Umbilical cord (tissue), 1 donor: ENCODE measurements at regions not wholly inside any gene's neighbourhood (a gene's known extent, or its start where the extent isn't known, plus 50 kb on each side); places are given as distances from the start of the nearest gene placed in this dataset.
A peak's percentile ranks its signal among the peaks of the same experiment; 100 is the strongest.

Source experiments
- DNase-seq: peaks from one replicate; pipeline ENCODE4 v3.0.0-alpha.2; 2015; ENCODE audit warnings: low spot score

DNA sequence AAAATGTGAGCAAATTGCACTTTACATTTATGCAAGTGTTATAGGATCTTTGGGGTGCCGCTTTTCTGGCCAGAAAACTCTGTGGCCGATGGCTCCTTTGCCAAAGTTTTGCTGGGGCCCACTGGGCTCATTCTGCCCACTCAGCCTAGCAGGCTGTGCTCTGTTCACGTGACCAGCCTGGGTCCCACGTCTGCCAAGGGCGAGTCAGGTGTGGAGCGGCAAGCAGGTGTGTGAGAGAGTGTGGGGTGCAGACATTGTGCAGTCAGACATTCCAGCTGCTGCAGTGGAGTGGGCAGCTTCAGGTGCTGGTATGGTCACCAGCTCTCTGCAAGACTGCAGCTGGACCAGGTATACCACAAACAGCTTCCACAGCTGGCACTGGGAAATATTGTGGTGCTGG, 2305.7 kb downstream of the PCDH9 start:
- no peak for DNase-seq

DNA sequence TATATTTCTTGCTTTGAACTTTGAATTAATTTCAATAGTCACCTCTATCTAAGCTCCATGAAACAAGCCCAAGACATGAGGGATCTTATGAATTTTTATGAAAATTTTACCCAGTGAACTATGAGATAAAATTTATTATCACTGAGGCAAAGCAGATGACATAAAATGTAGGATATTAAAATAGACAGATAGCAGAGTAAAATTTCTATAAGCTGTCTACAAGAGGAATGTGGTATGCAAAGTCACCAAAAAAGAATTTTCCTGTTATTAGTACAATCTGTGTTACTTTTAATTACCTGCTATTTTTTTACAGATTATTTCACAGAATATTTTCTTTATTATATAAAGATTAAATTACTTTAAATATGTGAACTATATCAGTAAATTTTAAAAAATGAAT, 2312.6 kb downstream of the PCDH9 start:
- no peak for DNase-seq

DNA sequence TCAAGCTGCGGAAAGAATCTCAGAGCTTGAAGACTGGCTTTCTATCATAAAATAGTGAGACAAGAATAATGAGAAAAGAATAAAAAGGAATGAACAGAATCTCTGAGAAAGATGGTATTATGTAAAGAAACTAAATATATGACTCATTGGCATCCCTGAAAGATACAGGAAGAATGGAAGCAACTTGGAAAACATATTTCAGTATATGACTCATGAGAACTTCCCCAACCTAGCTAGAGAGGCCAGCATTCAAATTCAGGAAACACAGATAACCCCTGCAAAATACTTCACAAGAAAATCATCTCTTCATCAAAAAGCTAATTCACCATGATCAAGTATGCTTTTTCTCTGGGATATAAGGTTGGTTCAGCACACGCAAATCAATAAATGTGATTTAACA, 2318.0 kb downstream of the PCDH9 start:
- no peak for DNase-seq

DNA sequence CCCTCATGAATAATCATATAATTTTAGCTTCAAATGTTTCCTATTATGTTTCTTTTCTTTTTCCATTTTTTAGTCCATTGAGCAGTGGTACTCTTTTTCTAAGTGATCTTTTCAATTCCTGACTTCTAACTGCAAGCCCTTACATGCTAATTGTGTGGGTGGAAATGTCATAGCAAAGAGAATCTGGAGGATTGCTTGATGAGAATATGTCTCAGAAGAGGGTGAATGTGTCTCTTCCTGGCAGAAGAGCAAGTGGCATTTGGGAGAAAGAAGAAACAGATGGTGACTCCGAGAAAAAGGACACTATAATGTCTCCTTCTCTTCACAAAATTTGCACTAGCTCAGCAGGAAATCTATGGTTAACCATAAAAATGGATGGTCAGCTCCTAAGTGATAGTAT, 2320.0 kb downstream of the PCDH9 start:
- no peak for DNase-seq

DNA sequence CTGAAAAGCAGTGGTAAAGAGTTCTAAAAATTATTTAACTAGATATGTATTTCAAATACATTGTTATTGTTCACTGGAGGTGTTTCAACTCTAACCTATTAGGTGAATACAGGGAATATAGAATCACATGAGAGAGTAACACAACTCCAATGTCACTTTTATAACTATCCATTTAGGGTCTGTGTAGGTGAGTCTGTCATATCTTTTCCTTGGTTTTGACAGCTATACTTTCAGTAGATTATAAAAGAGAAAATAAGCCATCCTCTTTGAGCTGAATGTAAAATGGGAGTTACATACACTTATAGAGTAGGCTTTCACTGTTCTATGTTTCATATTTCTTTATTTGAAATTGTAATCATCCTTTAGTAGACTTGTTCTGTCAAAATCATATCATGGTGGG, 2321.0 kb downstream of the PCDH9 start:
- DNase-seq, result no peak

DNA sequence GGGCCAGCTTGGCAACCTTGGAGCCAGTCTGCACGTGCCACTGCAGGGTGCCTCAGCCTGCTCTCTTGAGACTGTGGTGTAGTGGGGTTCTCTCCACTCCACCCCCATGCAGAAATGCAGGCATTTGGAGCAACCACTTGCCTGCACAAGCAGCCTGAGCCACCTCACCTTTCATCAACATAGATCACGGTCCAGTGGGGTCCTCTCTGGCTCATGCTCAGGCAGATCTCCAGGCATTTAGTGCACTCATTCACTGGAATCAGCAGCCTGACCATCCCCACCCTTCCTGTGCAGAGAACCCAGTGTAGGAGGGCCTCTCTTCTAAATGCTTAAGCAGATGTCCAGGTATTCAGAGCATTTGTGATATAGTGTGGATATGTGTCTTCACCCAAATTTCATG, 2330.1 kb downstream of the PCDH9 start:
- no peak for DNase-seq

DNA sequence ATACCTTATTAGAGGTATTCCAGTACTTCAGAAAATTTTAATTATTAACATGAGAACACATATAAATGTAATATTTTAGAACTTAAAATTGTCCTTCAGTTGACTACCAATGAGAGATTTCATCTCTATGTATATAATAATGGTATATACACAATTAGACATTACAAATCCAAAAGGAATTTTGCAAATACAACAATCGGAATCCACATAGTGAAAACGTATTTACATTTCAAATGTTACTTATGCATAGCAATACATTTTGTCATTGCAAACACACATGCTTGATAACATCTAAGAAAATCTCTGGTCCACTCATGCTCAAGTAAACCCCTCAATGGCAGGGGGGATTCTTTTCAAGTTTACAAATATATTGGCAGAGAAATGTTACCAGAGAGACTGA, 2345.2 kb downstream of the PCDH9 start:
- DNase-seq, result no peak

DNA sequence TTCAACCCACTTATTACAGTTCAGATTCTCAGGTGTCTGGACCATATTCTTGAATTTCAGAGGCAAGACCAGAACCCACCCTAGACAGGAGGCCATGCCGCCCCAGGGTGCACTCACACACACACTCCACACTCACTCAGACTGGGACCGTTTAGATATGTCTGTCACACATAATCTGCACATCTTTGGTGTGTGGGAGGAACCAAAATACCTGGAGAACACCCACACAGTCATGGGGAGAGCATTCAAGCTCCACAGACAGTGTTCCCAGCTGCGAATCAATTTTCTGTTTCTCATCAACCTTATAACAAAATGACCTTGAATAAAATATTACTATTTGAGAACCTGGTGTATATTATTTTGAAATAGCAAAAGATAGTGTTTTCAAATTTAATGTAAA, 2353.0 kb downstream of the PCDH9 start:
- no peak for DNase-seq

DNA sequence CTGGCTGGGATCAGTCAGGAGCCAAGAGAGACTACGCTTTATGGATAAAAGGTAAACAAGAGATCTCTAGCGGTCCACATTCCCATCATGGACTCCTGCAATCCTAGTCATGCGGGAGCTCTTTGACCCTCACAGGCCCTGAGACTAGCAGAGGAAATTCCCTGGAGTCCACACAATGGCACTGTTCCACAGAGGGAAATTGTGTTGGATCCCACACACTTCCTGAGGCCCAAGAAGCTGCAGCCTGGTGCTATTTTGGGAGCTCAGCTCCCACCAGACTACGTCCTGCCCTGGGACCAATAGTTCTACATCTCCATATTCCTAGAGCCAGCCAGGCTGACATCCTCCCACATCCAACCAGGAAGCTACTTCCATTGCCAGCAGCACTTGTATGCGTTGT, 2358.4 kb downstream of the PCDH9 start:
- DNase-seq, result no peak

DNA sequence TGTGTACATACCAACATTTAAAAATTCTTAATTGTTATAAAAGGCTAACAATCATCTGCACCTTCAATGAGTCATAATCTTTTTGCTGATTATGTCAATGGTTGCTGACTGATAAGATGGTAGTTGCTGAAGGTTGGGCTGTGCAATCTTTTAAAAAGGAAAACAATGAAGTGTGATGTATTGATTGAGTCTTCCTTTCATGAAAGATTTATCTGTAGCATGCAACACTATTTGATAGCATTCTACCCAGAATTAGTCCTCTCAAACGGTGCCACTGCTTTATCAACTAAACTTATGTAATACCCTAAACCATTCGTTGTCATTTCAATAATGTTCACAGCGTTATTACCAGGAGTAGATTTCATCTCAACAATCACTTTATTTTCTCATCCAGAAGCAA, 2360.6 kb downstream of the PCDH9 start:
- no peak for DNase-seq

DNA sequence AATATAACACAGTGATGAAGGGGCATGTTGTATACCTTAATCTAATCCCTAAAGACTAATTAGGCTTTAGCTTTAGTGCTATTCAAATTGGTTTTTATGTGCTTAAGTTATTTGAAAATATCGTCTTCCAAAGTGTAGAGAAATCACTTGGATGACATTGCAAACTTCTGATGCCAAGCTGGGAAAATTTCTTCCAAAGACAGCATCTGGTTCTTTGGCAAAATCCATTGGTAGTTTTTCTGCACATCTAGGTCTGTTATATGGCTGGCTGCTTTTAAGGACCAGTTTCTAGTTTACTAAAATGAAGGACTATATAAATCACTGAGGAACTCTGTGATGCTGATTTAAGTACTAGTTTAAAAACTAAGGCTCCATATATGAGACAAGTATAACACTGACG, 2362.3 kb downstream of the PCDH9 start:
- no peak for DNase-seq

DNA sequence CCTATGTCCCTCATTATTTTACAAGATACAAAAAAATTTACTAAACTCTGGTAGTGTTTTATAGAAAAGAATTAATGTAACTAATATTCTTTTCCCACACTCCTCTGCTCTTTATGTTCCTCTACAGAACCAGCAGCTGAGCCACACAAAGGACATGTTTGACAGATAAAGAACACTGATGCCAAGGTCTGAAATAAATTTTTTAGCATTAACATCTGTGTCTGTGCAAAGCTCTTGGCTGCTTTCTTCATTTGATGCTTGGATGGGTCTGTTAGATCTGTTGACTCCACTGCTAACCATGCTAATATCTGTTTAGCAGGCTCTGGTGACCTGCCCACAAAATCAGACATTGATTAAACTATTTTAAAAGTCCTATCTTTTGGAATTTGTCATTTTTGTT, 2363.8 kb downstream of the PCDH9 start:
- no peak for DNase-seq

DNA sequence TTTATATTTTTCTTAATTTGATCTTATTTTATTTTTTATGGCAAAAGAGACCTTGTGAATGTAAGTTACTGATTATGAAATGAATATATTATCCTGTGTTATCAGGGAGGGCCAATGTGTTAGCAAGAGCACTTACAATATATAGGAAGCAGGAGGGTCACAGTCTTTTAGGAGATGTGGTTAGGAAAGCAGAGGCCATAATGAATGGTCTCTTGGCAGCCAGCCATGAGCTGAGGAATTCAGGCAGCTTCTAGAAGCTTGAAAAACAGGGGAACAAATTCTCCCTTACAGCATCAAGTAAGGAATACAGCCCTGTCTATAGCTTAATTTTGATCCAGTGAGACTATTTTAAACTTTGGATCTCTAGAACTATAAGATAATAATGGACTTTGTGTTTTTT, 2374.6 kb downstream of the PCDH9 start:
- peak; percentile 25 for DNase-seq

DNA sequence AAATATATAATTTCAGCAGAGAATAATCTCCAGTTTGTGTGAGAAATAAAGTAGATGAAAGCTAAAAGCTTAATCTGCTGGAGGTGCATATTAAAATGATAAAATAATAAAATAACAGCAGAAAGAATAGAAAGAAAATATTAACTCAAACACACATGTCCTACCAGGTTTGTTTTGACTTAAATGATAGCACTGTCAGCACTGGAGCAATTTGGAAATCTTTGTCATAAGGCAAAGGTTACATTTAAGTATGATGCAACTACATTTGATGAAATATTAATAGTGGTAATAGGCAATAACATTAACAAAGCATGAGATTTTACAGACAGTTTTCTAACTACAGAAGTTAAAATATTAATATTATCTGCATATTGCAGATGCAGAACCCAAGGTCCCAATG, 2380.1 kb downstream of the PCDH9 start:
- no peak for DNase-seq

DNA sequence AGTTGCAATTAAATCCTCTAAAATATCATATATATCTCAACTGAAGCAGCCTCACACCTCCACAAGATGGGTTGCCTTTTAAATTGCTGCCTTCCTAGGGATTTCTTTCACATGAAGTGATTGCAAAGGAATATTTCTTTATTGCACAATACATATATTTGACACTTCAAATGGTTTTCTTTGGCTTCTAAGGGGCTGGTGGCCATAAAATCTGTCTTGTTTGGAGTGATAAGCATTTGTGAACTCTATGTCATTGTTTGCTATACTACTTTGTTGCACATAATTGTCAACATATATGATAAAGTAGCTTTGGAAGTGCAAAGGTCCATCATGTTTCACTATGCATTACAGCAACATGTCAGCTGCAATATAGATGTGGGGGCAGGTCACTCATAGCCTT, 2380.9 kb downstream of the PCDH9 start:
- no peak for DNase-seq

DNA sequence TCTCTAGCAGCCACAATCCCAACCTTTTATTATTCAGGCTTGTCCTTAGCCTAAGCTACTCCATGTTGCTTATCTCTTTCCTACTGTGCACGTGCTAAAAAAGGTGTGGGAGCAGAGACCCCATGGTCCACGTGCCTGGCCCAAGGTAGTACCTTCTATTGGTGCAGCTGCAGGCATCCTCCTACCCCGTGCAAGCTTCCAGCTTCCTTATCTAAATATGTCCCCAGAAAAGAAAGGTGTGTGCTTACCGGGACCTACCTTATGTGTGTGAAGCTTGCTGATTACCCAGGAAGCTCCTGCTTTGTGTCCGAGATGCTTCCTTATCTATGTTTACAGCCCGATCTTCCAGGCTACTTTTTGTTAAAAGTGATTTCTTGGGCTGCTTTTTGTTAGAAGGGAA, 2382.4 kb downstream of the PCDH9 start:
- DNase-seq, result no peak

DNA sequence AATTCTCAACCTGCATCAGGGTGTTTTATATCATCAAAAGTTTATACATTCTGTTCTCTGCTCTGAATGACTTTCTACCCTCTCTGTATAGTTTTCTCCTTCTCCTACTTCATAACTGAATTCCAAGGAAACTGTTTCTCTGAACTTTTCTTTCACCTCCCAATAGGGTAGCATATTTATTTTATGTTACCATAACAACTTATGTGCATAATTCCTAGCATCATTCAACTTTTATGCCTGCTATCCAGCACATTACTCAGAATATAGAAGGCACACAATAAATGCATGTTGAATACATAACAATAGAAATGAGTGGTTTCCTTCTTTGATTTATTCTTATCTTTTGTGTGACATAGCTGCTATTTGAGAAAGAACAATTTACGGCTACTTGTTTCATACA, 2385.0 kb downstream of the PCDH9 start:
- DNase-seq, result no peak

DNA sequence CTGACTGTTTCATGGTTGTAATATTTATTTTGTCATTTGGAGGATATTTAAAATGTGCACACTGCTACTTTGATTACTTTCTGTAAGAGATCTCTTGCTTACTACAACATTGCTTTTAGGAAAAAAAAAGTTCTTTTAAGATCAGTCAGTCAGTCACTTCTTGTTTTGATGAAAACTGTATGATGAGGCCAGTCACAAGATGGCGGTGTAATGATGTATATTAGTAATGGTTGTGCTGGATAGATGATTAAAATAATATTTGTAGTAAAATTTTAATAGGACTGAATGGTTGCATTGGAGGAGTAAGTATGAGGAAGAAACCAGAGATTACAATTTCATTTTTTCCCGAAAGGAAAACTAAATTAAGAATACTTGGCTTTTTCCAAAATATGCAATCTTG, 2411.1 kb downstream of the PCDH9 start:
- no peak for DNase-seq

DNA sequence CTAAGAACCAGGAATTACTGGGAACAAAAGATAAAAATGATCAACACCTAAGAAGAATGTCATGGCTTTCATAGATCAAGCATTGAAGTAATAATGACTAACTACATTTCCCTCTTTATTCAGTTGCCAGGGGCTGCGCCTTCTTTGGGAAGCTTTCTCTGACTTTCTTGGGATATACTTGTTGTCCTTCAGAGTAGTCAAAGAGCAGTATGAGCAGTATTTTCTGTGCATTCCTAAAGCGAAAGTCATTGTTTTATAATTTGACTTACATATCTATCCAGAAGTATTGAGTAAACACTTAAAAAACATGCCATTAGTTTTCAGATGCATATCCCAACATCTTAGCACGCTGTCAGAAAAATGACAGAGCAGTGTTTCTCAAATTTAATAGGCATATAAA, 2412.4 kb downstream of the PCDH9 start:
- DNase-seq, result no peak

DNA sequence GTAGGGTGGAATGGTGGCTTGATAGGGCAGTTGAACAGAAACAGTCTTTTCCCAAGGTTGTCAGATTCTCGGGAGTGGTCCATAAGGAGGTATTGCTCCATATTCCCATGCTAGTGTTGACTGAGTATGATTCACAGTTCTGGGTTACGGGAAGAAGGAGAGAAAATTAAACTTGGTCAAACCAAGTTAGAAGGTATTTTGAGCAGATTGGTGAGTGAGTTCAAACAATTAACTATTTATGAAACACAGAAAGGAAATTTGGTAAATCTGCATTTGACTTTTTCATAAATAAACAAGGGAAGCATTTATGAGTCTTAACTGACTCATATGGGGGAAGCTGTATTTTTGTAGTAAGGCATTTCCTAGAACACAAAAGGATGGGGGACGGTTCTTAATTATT, 2419.4 kb downstream of the PCDH9 start:
- DNase-seq, result no peak

DNA sequence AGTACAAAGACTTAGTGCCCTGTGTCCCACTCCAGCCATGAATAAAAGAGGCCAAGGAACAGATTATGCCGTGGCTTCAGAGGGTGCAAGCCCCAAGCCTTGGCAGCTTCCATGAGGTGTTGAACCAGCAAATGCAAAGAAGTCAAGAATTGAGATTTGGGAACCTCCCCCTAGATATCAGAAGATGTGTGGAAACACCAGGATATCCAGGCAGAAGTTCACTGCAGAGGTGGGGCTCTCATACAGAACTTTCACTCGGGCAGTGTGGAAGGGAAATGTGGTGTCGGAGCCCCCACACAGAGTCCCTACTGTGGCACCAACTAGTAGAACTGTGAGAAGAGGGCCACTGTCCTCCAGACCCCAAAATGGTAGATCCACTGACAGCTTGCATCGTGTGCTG, 2421.4 kb downstream of the PCDH9 start:
- no peak for DNase-seq

DNA sequence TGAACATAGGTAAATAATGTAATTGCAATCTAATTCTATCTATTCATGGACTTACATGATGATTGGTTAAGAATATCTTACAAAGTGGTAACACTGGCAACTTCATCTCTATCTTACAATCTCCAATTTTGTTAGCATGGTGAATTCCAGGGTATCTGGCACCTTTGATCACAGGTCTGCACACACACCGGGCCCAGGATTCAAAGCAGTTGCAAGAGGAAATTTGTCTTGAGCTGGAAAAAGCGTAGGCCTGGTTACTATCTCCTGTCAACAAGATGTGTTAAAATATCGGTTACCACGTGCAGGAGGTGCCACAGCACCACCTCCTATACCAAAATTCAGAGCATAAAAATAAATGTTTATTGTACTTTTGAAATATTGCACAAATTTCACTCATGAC, 2428.4 kb downstream of the PCDH9 start:
- no peak for DNase-seq

DNA sequence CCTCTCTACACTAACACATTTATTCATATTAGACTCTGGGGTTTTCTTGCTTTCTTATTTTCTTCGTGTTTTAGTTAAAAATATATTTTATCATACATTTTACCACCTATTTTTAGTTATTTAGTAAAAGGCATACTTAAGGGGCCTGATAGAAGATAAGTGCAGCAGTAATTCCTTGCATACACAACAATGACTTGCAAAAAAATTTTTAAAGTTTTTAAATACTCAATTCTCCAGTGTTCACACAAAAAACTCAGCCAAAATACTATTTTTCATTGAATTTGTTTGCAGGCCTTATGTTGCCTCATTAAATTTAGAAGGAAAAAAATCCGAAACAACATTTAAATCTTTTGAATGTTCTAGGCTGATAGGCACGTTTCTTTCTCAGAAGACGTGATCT, 2431.7 kb downstream of the PCDH9 start:
- no peak for DNase-seq

DNA sequence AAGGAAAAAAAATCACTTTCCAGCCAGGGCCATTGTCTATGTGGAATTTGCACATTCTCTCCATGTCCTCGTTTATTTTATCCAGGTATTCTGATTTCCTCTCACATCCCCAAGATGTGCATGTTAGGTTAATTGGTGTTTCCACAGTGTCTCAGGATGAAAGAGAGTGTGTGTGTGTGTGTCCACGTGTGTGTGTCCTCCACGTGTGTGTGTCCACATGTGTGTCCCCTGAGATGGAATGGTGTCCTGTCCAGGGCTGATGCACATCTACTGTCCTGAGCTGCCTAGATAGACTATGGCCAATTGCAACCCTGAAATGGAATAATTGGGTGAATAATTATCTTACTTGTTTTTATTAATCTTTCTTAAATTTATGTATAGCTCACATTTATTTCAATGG, 2436.5 kb downstream of the PCDH9 start:
- DNase-seq, result no peak

DNA sequence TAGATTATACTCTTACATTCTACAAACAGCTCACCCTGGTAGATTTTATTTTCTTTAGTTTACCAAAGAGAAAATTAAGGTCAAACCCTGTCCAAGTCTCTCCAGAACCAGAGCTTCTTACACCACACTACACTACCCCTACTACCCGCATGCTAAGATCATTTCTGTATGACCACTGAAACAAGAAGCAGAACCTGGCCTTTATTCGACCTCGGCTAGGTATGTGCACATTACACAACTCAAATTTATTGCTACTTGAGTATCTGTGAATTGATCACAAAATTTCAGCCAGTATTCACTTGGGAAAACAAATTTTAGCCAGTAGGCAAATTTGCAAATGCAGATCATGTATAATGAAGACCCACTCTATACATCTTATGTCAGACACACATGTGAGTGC, 2437.0 kb downstream of the PCDH9 start:
- DNase-seq, result no peak
